NT2/D1 (cell line): ENCODE measurements at regions not wholly inside any gene's neighbourhood (a gene's known extent, or its start where the extent isn't known, plus 50 kb on each side); places are given as distances from the start of the nearest gene placed in this dataset.

Source experiments
- DNase-seq: peaks from one replicate; pipeline ENCODE4 v3.0.0-alpha.2; 2011; ENCODE audit warnings: low read depth, low spot score
- H3K27me3 ChIP-seq: 2 replicates; pipeline ENCODE4 v1.6.0; 2011; ENCODE audit warnings: mild to moderate bottlenecking; ENCODE audit not compliant: insufficient read length, insufficient read depth
- H3K36me3 ChIP-seq: 2 replicates; pipeline ENCODE4 v1.6.1; 2011; ENCODE audit warnings: mild to moderate bottlenecking, low read length, mixed read lengths; ENCODE audit not compliant: insufficient read depth, insufficient read length
- H3K4me1 ChIP-seq: 2 replicates; pipeline ENCODE4 v1.5.1; 2011; ENCODE audit not compliant: insufficient read depth, insufficient read length
- H3K4me3 ChIP-seq: 2 replicates; pipeline ENCODE4 v1.5.1; 2011; ENCODE audit warnings: low read depth; ENCODE audit not compliant: insufficient read length
- H3K9ac ChIP-seq: 2 replicates; pipeline ENCODE4 v1.6.0; 2011; ENCODE audit warnings: low read depth; ENCODE audit not compliant: insufficient read length
- H3K9me3 ChIP-seq: 2 replicates; pipeline ENCODE4 v1.5.1; 2011; ENCODE audit warnings: mild to moderate bottlenecking, low read length; ENCODE audit not compliant: insufficient read depth
- SUZ12 ChIP-seq: IDR thresholded peaks from 2 replicates; pipeline ENCODE4 v1.6.1; 2011; ENCODE audit not compliant: insufficient read length, insufficient read depth; ENCODE audit errors: extremely low read depth
- YY1 ChIP-seq: IDR thresholded peaks from 2 replicates; pipeline ENCODE4 v1.6.1; 2011; ENCODE audit not compliant: insufficient read length, insufficient read depth
- ZNF274 ChIP-seq: IDR thresholded peaks from 2 replicates; pipeline ENCODE4 v1.6.1; 2011; ENCODE audit warnings: mild to moderate bottlenecking, low read depth, low read length

- no peak for DNase-seq
- no peaks in the 10 kb centered on the region for H3K27me3 ChIP-seq
- no peaks in the 10 kb centered on the region for H3K36me3 ChIP-seq
- peaks cover 2% of the 10 kb centered on the region for H3K4me1 ChIP-seq
- no peaks in the 10 kb centered on the region for H3K9me3 ChIP-seq
- TF ChIP-seq YY1 (no peak), SUZ12 (no peak), ZNF274 (no peak)
- H3K9ac ChIP-seq, result no peak overlapping the region
- no peak overlapping the region for H3K4me3 ChIP-seq
Observed at GRCh38 chr11:116665523-116665922, 107.3 kb downstream of the BUD13 start.

GRCh38 chr11:116661056-116661455, 111.7 kb downstream of the BUD13 start:
- TF ChIP-seq ZNF274 (no peak), YY1 (no peak), SUZ12 (no peak)
- Histone ChIP-seq H3K4me3 (no peak overlapping the region), H3K9ac (no peak overlapping the region), H3K27me3 (no peaks in the 10 kb centered on the region), H3K4me1 (peaks cover 4% of the 10 kb centered on the region), H3K36me3 (no peaks in the 10 kb centered on the region), H3K9me3 (no peaks in the 10 kb centered on the region)
- no peak for DNase-seq

GRCh38 chr11:116660011-116660410, 112.8 kb downstream of the BUD13 start:
- no peak overlapping the region for H3K9ac ChIP-seq
- TF ChIP-seq ZNF274 (no peak), YY1 (no peak), SUZ12 (no peak)

GRCh38 chr11:116658876-116659535, 113.8 kb downstream of the BUD13 start:
- Histone ChIP-seq H3K4me3 (no peak overlapping the region), H3K27me3 (no peaks in the 10 kb centered on the region), H3K36me3 (no peaks in the 10 kb centered on the region), H3K4me1 (peaks cover 4% of the 10 kb centered on the region), H3K9ac (no peak overlapping the region), H3K9me3 (no peaks in the 10 kb centered on the region)
- DNase-seq, result no peak
- TF ChIP-seq SUZ12, result no peak
- no peak for TF ChIP-seq ZNF274
- no peak for TF ChIP-seq YY1

More at GRCh38 chr11:116660011-116660410, 112.8 kb downstream of the BUD13 start:
- H3K4me1 ChIP-seq, result peaks cover 4% of the 10 kb centered on the region
- no peak overlapping the region for H3K4me3 ChIP-seq
- DNase-seq, result no peak
- H3K36me3 ChIP-seq, result no peaks in the 10 kb centered on the region
- no peaks in the 10 kb centered on the region for H3K9me3 ChIP-seq
- H3K27me3 ChIP-seq, result no peaks in the 10 kb centered on the region

- TF ChIP-seq SUZ12, result no peak
- TF ChIP-seq ZNF274, result no peak
- no peak for TF ChIP-seq YY1
- no peaks in the 10 kb centered on the region for H3K27me3 ChIP-seq
- H3K9me3 ChIP-seq, result no peaks in the 10 kb centered on the region
- H3K4me1 ChIP-seq, result peaks cover 4% of the 10 kb centered on the region
- DNase-seq, result no peak
- H3K36me3 ChIP-seq, result no peaks in the 10 kb centered on the region
- H3K9ac ChIP-seq, result no peak overlapping the region
- no peak overlapping the region for H3K4me3 ChIP-seq
Observed at GRCh38 chr11:116657842-116658825, 114.7 kb downstream of the BUD13 start.

GRCh38 chr11:116656011-116656410, 116.8 kb downstream of the BUD13 start:
- Histone ChIP-seq H3K27me3 (no peaks in the 10 kb centered on the region), H3K9ac (no peak overlapping the region), H3K36me3 (no peaks in the 10 kb centered on the region), H3K9me3 (no peaks in the 10 kb centered on the region), H3K4me1 (peaks cover 4% of the 10 kb centered on the region), H3K4me3 (no peak overlapping the region)
- DNase-seq, result no peak
- no peak for TF ChIP-seq YY1
- no peak for TF ChIP-seq ZNF274
- TF ChIP-seq SUZ12, result no peak

- Histone ChIP-seq H3K27me3 (no peaks in the 10 kb centered on the region), H3K4me3 (no peak overlapping the region), H3K9ac (no peak overlapping the region), H3K4me1 (no peaks in the 10 kb centered on the region), H3K9me3 (no peaks in the 10 kb centered on the region), H3K36me3 (no peaks in the 10 kb centered on the region)
- TF ChIP-seq ZNF274 (no peak), YY1 (no peak), SUZ12 (no peak)
- DNase-seq, result no peak
Observed at GRCh38 chr11:116654526-116654925, 118.3 kb downstream of the BUD13 start.
